Epithelial cell of proximal tubule (primary cell): ENCODE measurements at regions not wholly inside any gene's neighbourhood (a gene's known extent, or its start where the extent isn't known, plus 50 kb on each side); places are given as distances from the start of the nearest gene placed in this dataset.

Experiments
- DNase-seq: peaks from one replicate; pipeline ENCODE4 v3.0.0-alpha.2; 2011; ENCODE audit warnings: low read depth
- H3K4me3 ChIP-seq: 2 replicates; pipeline ENCODE4 v1.5.1; 2011; ENCODE audit warnings: low read depth, mild to moderate bottlenecking, low read length
- TF ChIP-seq, protein P1 (sequence below): conservative IDR thresholded peaks from 2 replicates; pipeline ENCODE4 v1.5.1; 2012; ENCODE audit warnings: low read depth, mild to moderate bottlenecking, low read length

DNA sequence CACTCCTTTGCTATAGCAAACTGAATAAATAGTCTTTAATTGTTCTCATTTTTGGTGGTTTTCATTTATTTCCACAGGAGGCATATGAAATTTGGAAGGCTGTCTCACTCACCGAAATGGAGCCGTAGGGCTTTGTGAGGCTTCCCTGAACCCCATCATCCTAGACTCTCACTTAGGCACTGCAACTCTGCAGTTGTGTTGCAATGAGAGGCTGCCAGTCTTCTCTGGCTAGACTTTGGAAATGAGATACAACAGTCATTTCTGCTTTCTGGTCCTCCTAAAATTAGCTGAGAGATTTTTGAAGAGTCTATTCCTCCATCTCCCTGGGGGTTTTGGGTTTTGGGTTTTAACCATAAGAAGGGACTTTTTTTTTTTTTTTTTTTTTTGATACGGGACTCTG, 146.5 kb downstream of the SH3BGRL start:
- H3K4me3 ChIP-seq: no peak overlapping the region
- TF ChIP-seq, protein P1, sequence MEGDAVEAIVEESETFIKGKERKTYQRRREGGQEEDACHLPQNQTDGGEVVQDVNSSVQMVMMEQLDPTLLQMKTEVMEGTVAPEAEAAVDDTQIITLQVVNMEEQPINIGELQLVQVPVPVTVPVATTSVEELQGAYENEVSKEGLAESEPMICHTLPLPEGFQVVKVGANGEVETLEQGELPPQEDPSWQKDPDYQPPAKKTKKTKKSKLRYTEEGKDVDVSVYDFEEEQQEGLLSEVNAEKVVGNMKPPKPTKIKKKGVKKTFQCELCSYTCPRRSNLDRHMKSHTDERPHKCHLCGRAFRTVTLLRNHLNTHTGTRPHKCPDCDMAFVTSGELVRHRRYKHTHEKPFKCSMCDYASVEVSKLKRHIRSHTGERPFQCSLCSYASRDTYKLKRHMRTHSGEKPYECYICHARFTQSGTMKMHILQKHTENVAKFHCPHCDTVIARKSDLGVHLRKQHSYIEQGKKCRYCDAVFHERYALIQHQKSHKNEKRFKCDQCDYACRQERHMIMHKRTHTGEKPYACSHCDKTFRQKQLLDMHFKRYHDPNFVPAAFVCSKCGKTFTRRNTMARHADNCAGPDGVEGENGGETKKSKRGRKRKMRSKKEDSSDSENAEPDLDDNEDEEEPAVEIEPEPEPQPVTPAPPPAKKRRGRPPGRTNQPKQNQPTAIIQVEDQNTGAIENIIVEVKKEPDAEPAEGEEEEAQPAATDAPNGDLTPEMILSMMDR: no peak
- DNase-seq: no peak

DNA sequence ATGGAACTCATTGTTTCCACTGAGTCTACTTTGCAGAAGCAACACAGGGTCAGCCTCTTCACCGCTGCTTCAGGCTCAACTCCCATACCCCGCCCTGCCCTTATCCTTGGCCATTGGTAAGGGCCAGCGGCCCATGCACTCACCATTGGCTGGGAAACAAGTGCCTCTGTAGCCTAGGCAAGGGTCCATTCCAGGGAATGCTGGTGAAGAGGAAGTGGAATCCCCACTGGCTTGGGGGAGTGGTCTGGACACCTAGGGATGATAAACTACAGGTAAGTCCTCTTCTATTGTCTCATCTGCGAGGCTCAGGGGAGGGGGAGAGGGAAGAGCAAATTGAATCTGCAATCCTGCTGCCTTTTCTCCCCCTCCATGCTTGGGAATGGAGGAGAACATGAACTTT, 153.1 kb downstream of the SH3BGRL start:
- TF ChIP-seq, protein P1: no peak
- no peak overlapping the region for H3K4me3 ChIP-seq

DNA sequence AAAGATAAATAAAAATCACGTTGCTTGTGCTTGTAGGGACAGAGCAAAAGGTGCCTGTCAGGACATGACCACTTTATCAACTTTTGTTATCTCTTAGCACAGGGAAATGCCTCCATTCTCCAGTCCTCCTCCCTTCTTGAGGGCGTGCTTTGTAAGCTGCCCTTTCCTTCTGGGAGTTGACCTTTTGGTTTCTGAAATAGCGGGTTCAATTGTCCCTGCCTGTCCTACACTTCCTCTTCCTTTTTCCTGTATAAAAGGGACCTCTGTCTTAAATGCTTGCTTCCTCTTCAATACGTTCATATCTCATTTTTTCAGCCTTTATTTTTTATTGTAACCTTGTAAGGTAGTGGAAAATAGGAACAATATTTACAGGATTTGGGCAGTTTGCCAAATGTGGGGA, 153.5 kb downstream of the SH3BGRL start:
- TF ChIP-seq, protein P1: no peak
- H3K4me3 ChIP-seq: no peak overlapping the region
- DNase-seq: no peak

More for the DNA sequence above, 153.1 kb downstream of the SH3BGRL start:
- DNase-seq: no peak

DNA sequence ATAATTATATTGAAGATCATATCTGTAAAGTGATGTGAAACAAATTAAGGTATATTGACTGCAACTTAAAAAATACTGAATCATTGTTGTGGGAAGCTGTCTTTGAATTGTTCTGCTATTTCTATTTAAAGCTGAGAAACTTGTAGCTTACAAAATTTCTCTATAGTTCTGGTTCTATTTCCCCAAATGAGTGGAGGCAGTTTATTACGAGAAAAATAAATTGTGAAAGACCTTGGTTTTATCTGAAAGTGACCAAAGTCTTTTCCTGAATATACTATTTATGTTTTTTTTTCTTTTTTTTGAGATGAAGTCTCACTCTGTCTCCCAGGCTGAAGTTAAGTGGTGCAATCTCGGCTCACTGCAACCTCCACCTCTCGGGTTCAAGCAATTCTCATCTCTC, 165.4 kb downstream of the SH3BGRL start:
- H3K4me3 ChIP-seq: no peak overlapping the region
- TF ChIP-seq, protein P1: no peak
- no peak for DNase-seq

DNA sequence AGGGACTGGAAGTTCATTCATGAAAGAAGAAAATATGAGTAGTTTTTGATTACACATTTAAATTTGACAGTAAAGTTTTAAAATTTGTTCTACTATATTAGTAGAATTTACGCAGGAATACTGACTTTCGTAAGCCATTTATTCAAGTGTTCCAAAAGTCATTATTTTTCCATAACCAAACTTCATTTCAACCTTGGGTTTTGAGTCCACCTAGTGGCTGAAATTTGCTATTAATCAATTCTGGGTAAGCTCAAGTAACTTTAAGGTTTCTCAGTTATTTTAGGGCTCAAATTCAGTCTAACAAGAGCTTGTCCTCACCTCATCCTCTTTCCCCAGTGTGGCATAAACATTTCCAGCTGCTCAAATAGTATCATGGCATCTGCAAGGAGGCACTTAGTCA, 175.4 kb downstream of the SH3BGRL start:
- DNase-seq: no peak
- TF ChIP-seq, protein P1: peak; percentile 57
- no peak overlapping the region for H3K4me3 ChIP-seq

DNA sequence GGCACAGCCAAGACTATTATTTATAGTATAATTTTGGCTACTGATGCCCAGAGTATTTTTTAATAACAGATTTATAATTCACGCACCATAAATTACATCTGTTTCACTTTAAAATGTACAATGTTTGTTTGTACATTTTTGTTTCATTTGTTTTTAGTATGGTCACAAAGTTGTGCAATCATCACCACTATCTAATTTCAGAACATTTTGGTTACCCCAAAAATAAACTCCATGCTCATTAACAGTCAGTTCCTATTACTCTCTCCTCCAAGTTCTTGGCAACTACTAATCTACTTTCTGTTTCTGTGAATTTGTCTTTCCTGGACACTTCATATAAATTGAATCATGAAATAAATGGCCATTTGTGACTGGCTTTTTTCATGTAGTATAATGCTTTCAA, 176.7 kb downstream of the SH3BGRL start:
- TF ChIP-seq, protein P1: no peak
- H3K4me3 ChIP-seq: no peak overlapping the region
- DNase-seq: no peak

DNA sequence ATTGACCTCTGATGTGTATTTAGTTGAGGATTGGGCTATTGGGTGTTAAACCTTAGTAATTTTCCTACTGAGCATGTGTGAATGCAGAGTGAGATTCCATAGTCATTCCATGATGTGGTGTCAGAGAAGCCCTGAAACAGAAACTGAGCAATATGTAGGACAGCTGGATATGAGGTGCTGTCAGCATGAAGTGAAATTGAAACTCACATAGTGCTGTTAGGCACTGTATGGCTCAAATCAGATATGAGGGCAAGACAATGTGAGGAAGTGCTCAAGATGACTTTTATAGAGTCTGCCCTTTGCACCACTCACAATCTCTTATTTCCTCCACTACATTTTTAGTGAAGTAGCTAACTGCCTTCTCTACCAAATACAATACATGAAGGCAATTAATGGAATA, 188.3 kb downstream of the SH3BGRL start:
- no peak for DNase-seq
- TF ChIP-seq, protein P1: no peak
- no peak overlapping the region for H3K4me3 ChIP-seq
